Thyroid gland (tissue), 4 donors: ENCODE measurements at regions not wholly inside any gene's neighbourhood (a gene's known extent, or its start where the extent isn't known, plus 50 kb on each side); places are given as distances from the start of the nearest gene placed in this dataset.

Experiments
- DNase-seq, 2 donors: peaks; one replicate each; pipeline ENCODE4 v3.0.0-alpha.2; 2019
- H3K27ac ChIP-seq, 3 donors: fragments of 200-600 bp; sonication (generic); 1 replicate in 2 of 3; 2 replicates in 1 of 3; pipeline ENCODE4 v1.5.1; 2016 to 2019; ENCODE audit warnings: mild to moderate bottlenecking in 1 of 3, moderate library complexity in 1 of 3
- H3K27me3 ChIP-seq: fragments of 200-600 bp; sonication (generic); one replicate; pipeline ENCODE4 v1.5.1; 2019
- H3K36me3 ChIP-seq, 2 donors: fragments of 200-600 bp; sonication (generic); one replicate each; pipeline ENCODE4 v1.5.1; 2016 to 2019
- H3K4me1 ChIP-seq, 2 donors: fragments of 200-600 bp; sonication (generic); one replicate each; pipeline ENCODE4 v1.5.1; 2017 to 2019
- H3K4me3 ChIP-seq, 3 donors: fragments of 200-600 bp; sonication (generic); replicated peaks in 1 of 3; 1 replicate in 2 of 3; 2 replicates in 1 of 3; pipeline ENCODE4 v1.5.1; 2016; ENCODE audit warnings: mild to moderate bottlenecking in 1 of 3
- H3K9me3 ChIP-seq: fragments of 200-600 bp; sonication (generic); one replicate; pipeline ENCODE4 v1.5.1; 2017
- POLR2A ChIP-seq, 2 donors: fragments of 450-650 bp; IDR thresholded peaks; one replicate each; pipeline ENCODE4 v1.6.1; 2017; ENCODE audit warnings: antibody characterized with exemption in 2 of 2, mild to moderate bottlenecking in 2 of 2, moderate library complexity in 1 of 2
- WGBS, 2 donors: methylation state at CpG; one replicate each; pipeline ENCODE4 v1.1.5; 2017; 5-methylcytosine and 5-hydroxymethylcytosine counted together
- intact Hi-C: fragments of 100-400 bp; cut with DNase I; formaldehyde crosslinking; loops from one replicate; pipeline ENCODE4 v1.15.1; 2023
- TF ChIP-seq, protein P1 (sequence below), 6 experiments: fragments of 200-600 bp in 3 of 6; fragments of 450-650 bp in 3 of 6; sonication (generic) in 3 of 6; IDR thresholded peaks; one replicate each; pipeline ENCODE4 v1.5.1; 2016 to 2019; ENCODE audit warnings: antibody characterized with exemption in 6 of 6, mild to moderate bottlenecking in 2 of 6, inconsistent platforms in 1 of 6, moderate library complexity in 1 of 6

DNA sequence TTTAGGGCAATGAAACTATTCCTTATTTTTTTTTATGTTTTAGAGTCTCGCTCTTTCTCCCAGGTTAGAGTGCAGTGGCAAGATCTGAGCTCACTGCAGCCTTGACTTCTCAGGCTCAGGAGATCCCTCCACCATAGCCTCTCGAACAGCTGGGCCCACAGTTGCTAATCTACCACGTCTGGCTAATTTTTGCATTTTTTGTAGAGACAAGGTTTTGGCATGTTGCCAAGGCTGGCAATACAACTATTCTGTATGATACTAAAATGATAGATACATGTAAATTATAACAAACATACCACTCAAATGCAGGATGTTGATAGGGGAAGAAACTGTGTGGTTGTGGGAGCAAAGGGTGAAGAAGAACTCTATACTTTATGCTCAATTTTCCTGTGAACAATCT lies 401.3 kb downstream of the ZFHX3 start:
- H3K27me3 ChIP-seq, result no peaks in the 10 kb centered on the region
- no peak overlapping the region for H3K4me3 ChIP-seq
- H3K4me1 ChIP-seq, result no peaks in the 10 kb centered on the region
- intact Hi-C loops, result no loop called here
- no peak for TF ChIP-seq POLR2A (IDR thresholded peaks at IDR 0.05)
- TF ChIP-seq, protein P1, sequence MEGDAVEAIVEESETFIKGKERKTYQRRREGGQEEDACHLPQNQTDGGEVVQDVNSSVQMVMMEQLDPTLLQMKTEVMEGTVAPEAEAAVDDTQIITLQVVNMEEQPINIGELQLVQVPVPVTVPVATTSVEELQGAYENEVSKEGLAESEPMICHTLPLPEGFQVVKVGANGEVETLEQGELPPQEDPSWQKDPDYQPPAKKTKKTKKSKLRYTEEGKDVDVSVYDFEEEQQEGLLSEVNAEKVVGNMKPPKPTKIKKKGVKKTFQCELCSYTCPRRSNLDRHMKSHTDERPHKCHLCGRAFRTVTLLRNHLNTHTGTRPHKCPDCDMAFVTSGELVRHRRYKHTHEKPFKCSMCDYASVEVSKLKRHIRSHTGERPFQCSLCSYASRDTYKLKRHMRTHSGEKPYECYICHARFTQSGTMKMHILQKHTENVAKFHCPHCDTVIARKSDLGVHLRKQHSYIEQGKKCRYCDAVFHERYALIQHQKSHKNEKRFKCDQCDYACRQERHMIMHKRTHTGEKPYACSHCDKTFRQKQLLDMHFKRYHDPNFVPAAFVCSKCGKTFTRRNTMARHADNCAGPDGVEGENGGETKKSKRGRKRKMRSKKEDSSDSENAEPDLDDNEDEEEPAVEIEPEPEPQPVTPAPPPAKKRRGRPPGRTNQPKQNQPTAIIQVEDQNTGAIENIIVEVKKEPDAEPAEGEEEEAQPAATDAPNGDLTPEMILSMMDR (IDR thresholded peaks at IDR 0.05), result no peak
- no peak overlapping the region for H3K27ac ChIP-seq
- DNase-seq, result no peak
- no peaks in the 10 kb centered on the region for H3K9me3 ChIP-seq
- 84 to 86% methylated on average over 3 of the region's 3 CpGs for WGBS, 2 donors
- H3K36me3 ChIP-seq, result no peaks in the 10 kb centered on the region

- Histone ChIP-seq H3K9me3 (no peaks in the 10 kb centered on the region), H3K4me3 (no peak overlapping the region), H3K27me3 (no peaks in the 10 kb centered on the region), H3K27ac (no peak overlapping the region), H3K36me3 (no peaks in the 10 kb centered on the region), H3K4me1 (no peaks in the 10 kb centered on the region)
- intact Hi-C loops, result no loop called here
- WGBS, 2 donors, result 86 to 90% methylated on average over 3 of the region's 3 CpGs
- no peak for TF ChIP-seq POLR2A (IDR thresholded peaks at IDR 0.05)
- TF ChIP-seq, protein P1 (IDR thresholded peaks at IDR 0.05), result no peak
- no peak for DNase-seq
Observed at GRCh38 chr16:72645538-72645937, 402.4 kb downstream of the ZFHX3 start.

- no peak overlapping the region for H3K27ac ChIP-seq
- intact Hi-C loops, result no loop called here
- TF ChIP-seq POLR2A (IDR thresholded peaks at IDR 0.05), result no peak
- no peak for DNase-seq
- no peak overlapping the region for H3K4me3 ChIP-seq
- no peaks in the 10 kb centered on the region for H3K27me3 ChIP-seq
- H3K36me3 ChIP-seq, result no peaks in the 10 kb centered on the region
- H3K4me1 ChIP-seq, result no peaks in the 10 kb centered on the region
- no peaks in the 10 kb centered on the region for H3K9me3 ChIP-seq
Observed at GRCh38 chr16:72644911-72645310, 403.0 kb downstream of the ZFHX3 start.

DNA sequence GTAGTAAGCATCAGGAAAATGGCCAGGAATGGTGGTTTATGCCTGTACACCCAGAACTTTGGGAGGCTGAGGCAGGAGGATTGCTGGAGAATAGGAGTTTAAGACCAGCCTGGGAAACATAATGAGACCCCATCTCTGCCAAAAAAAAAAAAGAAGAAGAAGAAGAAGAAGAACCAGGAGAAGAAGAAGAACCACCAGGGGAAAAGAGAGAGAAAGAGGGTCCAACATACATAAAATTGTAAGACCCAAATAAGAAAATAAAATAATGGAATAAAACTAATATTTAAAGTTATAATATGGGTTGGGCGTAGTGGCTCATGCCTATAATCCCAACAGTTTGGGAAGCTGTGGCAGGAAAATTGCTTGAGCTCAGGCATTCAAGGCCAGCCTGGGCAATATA lies 408.4 kb downstream of the ZFHX3 start:
- intact Hi-C loops, result no loop called here
- Histone ChIP-seq H3K36me3 (no peaks in the 10 kb centered on the region), H3K4me1 (no peaks in the 10 kb centered on the region), H3K9me3 (no peaks in the 10 kb centered on the region), H3K27me3 (no peaks in the 10 kb centered on the region), H3K4me3 (no peak overlapping the region), H3K27ac (no peak overlapping the region)
- no peak for TF ChIP-seq POLR2A (IDR thresholded peaks at IDR 0.05)
- TF ChIP-seq, protein P1 (IDR thresholded peaks at IDR 0.05), result no peak
- no peak for DNase-seq
- WGBS, 2 donors, result 96 to 98% methylated on average over 1 of the region's 1 CpG

GRCh38 chr16:72637306-72637705 lies 410.6 kb downstream of the ZFHX3 start:
- no peak for TF ChIP-seq POLR2A (IDR thresholded peaks at IDR 0.05)
- TF ChIP-seq, protein P1 (IDR thresholded peaks at IDR 0.05), result no peak
- 82 to 84% methylated on average over 1 of the region's 1 CpG for WGBS, 2 donors
- Histone ChIP-seq H3K27ac (no peak overlapping the region), H3K4me3 (no peak overlapping the region), H3K27me3 (no peaks in the 10 kb centered on the region), H3K9me3 (no peaks in the 10 kb centered on the region), H3K36me3 (no peaks in the 10 kb centered on the region), H3K4me1 (no peaks in the 10 kb centered on the region)
- DNase-seq, result no peak
- intact Hi-C loops, result no loop called here

- 92 to 99% methylated on average over 5 of the region's 5 CpGs for WGBS, 2 donors
- TF ChIP-seq, protein P1 (IDR thresholded peaks at IDR 0.05), result no peak
- no peak for TF ChIP-seq POLR2A (IDR thresholded peaks at IDR 0.05)
- no peaks in the 10 kb centered on the region for H3K4me1 ChIP-seq
- H3K27ac ChIP-seq, result no peak overlapping the region
- no peaks in the 10 kb centered on the region for H3K9me3 ChIP-seq
- H3K27me3 ChIP-seq, result no peaks in the 10 kb centered on the region
- H3K4me3 ChIP-seq, result no peak overlapping the region
- DNase-seq, result no peak
- H3K36me3 ChIP-seq, result no peaks in the 10 kb centered on the region
- intact Hi-C loops, result no loop called here
Observed at GRCh38 chr16:72635694-72636093, 412.2 kb downstream of the ZFHX3 start.
